PFSK-1 (cell line): ENCODE measurements at regions not wholly inside any gene's neighbourhood (a gene's known extent, or its start where the extent isn't known, plus 50 kb on each side); places are given as distances from the start of the nearest gene placed in this dataset.

Experiments used
- FOXP2 ChIP-seq: optimal IDR thresholded peaks from 2 replicates; pipeline ENCODE3; 2011; ENCODE audit warnings: borderline replicate concordance, control low read depth, inconsistent platforms; ENCODE audit not compliant: insufficient read depth; ENCODE audit errors: extremely low read length, extremely low read depth
- POLR2AphosphoS5 ChIP-seq: IDR thresholded peaks from 2 replicates; pipeline ENCODE4 v1.6.1; 2012; ENCODE audit warnings: low read depth, mild to moderate bottlenecking, control low read depth, low read length, moderate library complexity
- REST ChIP-seq, 2 experiments: IDR thresholded peaks; 2 replicates each; pipeline versions ENCODE4 v1.6.1 to v1.8.0; 2011 to 2012; ENCODE audit warnings: low read depth in 2 of 2, low read length in 2 of 2, control low read depth in 1 of 2, inconsistent platforms in 1 of 2, mild to moderate bottlenecking in 1 of 2, moderate library complexity in 1 of 2; ENCODE audit not compliant: insufficient read depth in 1 of 2
- SIN3A ChIP-seq: IDR thresholded peaks from 2 replicates; pipeline ENCODE4 v1.6.1; 2012; ENCODE audit warnings: mild to moderate bottlenecking, low read length, moderate library complexity, borderline replicate concordance; ENCODE audit not compliant: insufficient read depth
- TAF1 ChIP-seq: IDR thresholded peaks from 2 replicates; pipeline ENCODE4 v1.6.1; 2012; ENCODE audit warnings: low read length, control low read depth, borderline replicate concordance; ENCODE audit not compliant: insufficient read depth

GRCh38 chrX:41019041-41019392 lies 66.2 kb upstream of the USP9X start:
- no peak for TF ChIP-seq TAF1
- TF ChIP-seq FOXP2 = no peak
- TF ChIP-seq POLR2AphosphoS5 = no peak
- no peak for TF ChIP-seq REST (IDR thresholded peaks at IDR 0.05; ENCODE audit: insufficient read depth in 1 of 2, low read depth in 2 of 2, low read length in 2 of 2)
- TF ChIP-seq SIN3A = no peak

- no peak for TF ChIP-seq FOXP2
- TF ChIP-seq SIN3A = no peak
- no peak for TF ChIP-seq REST (IDR thresholded peaks at IDR 0.05; ENCODE audit: insufficient read depth in 1 of 2, low read depth in 2 of 2, low read length in 2 of 2)
- no peak for TF ChIP-seq TAF1
- TF ChIP-seq POLR2AphosphoS5 = no peak
Measured at GRCh38 chrX:41022566-41022965, 62.7 kb upstream of the USP9X start.

GRCh38 chrX:41023098-41023497 lies 62.1 kb upstream of the USP9X start:
- no peak for TF ChIP-seq TAF1
- TF ChIP-seq FOXP2 = no peak
- TF ChIP-seq REST (IDR thresholded peaks at IDR 0.05; ENCODE audit: insufficient read depth in 1 of 2, low read depth in 2 of 2, low read length in 2 of 2) = no peak
- TF ChIP-seq SIN3A = no peak
- no peak for TF ChIP-seq POLR2AphosphoS5

- TF ChIP-seq TAF1 = no peak
- TF ChIP-seq SIN3A = no peak
- TF ChIP-seq REST (IDR thresholded peaks at IDR 0.05; ENCODE audit: insufficient read depth in 1 of 2, low read depth in 2 of 2, low read length in 2 of 2) = no peak
- no peak for TF ChIP-seq FOXP2
- TF ChIP-seq POLR2AphosphoS5 = no peak
Measured at GRCh38 chrX:41024755-41025154, 60.5 kb upstream of the USP9X start.

- TF ChIP-seq SIN3A (no peak), FOXP2 (no peak), TAF1 (no peak), REST (IDR thresholded peaks at IDR 0.05; ENCODE audit: insufficient read depth in 1 of 2, low read depth in 2 of 2, low read length in 2 of 2) (no peak), POLR2AphosphoS5 (no peak)
Measured at GRCh38 chrX:41025926-41026701, 59.1 kb upstream of the USP9X start.
